HG03457 (cell line): ENCODE measurements at regions not wholly inside any gene's neighbourhood (a gene's known extent, or its start where the extent isn't known, plus 50 kb on each side); places are given as distances from the start of the nearest gene placed in this dataset.

ENCODE experiments used
- ATAC-seq: cut with Tn5 transposase; IDR thresholded peaks from one replicate; pipeline ENCODE4 v1.9.1; 2021; ENCODE audit warnings: moderate number of reproducible peaks; ENCODE audit not compliant: unreplicated experiment

- ATAC-seq: no peak
These were observed 742.0 kb upstream of the RGMB start for GRCh38 chr5:98031496-98031895.

- no peak for ATAC-seq
These were observed 741.5 kb upstream of the RGMB start for GRCh38 chr5:98031926-98032325.

GRCh38 chr5:98041661-98042060 is 731.8 kb upstream of the RGMB start:
- ATAC-seq: no peak

GRCh38 chr5:98042521-98042920 is 730.9 kb upstream of the RGMB start:
- no peak for ATAC-seq

GRCh38 chr5:98042961-98043360 is 730.5 kb upstream of the RGMB start:
- ATAC-seq: no peak

GRCh38 chr5:98050583-98050982 is 722.9 kb upstream of the RGMB start:
- ATAC-seq: no peak

- no peak for ATAC-seq
These were observed 720.3 kb upstream of the RGMB start for GRCh38 chr5:98053170-98053569.

GRCh38 chr5:98060148-98060547 is 713.3 kb upstream of the RGMB start:
- no peak for ATAC-seq

- no peak for ATAC-seq
These were observed 709.3 kb upstream of the RGMB start for GRCh38 chr5:98064118-98064685.

GRCh38 chr5:98065261-98065909 is 708.1 kb upstream of the RGMB start:
- no peak for ATAC-seq

GRCh38 chr5:98066910-98067309 is 706.6 kb upstream of the RGMB start:
- ATAC-seq: no peak

- ATAC-seq: no peak
These were observed 703.5 kb upstream of the RGMB start for GRCh38 chr5:98069876-98070512.

- no peak for ATAC-seq
These were observed 700.5 kb upstream of the RGMB start for GRCh38 chr5:98072921-98073320.

- ATAC-seq: no peak
These were observed 697.0 kb upstream of the RGMB start for GRCh38 chr5:98076501-98076900.

GRCh38 chr5:98085593-98085992 is 687.9 kb upstream of the RGMB start:
- ATAC-seq: no peak

GRCh38 chr5:98095072-98095471 is 678.4 kb upstream of the RGMB start:
- ATAC-seq: no peak

- ATAC-seq: no peak
These were observed 677.3 kb upstream of the RGMB start for GRCh38 chr5:98096155-98096554.

GRCh38 chr5:98099448-98100105 is 673.9 kb upstream of the RGMB start:
- no peak for ATAC-seq

- no peak for ATAC-seq
These were observed 672.3 kb upstream of the RGMB start for GRCh38 chr5:98101131-98101530.

GRCh38 chr5:98102936-98103335 is 670.5 kb upstream of the RGMB start:
- no peak for ATAC-seq

GRCh38 chr5:98103807-98104206 is 669.7 kb upstream of the RGMB start:
- no peak for ATAC-seq
